Retina (tissue), 1 donor: ENCODE measurements at regions not wholly inside any gene's neighbourhood (a gene's known extent, or its start where the extent isn't known, plus 50 kb on each side); places are given as distances from the start of the nearest gene placed in this dataset.

Experiments used
- DNase-seq: peaks from one replicate; pipeline ENCODE4 v3.0.0-alpha.2; 2016

GRCh38 chr22:19625331-19626041, 88.8 kb upstream of the SEPTIN5 start:
- no peak for DNase-seq

GRCh38 chr22:19626042-19626587, 88.2 kb upstream of the SEPTIN5 start:
- no peak for DNase-seq

- DNase-seq, result no peak
These were observed 87.6 kb upstream of the SEPTIN5 start for GRCh38 chr22:19626666-19627065.

- DNase-seq, result no peak
These were observed 86.1 kb upstream of the SEPTIN5 start for GRCh38 chr22:19628038-19628776.

GRCh38 chr22:19629331-19629719, 85.0 kb upstream of the SEPTIN5 start:
- DNase-seq, result no peak

GRCh38 chr22:19629720-19630419, 84.4 kb upstream of the SEPTIN5 start:
- DNase-seq, result peak; percentile 90

GRCh38 chr22:19630614-19631013, 83.7 kb upstream of the SEPTIN5 start:
- no peak for DNase-seq

- DNase-seq, result peak; percentile 66
These were observed 82.2 kb upstream of the SEPTIN5 start for GRCh38 chr22:19631899-19632667.

- no peak for DNase-seq
These were observed 81.6 kb upstream of the SEPTIN5 start for GRCh38 chr22:19632668-19633148.

GRCh38 chr22:19634226-19634975, 79.9 kb upstream of the SEPTIN5 start:
- no peak for DNase-seq

- DNase-seq, result no peak
These were observed 78.7 kb upstream of the SEPTIN5 start for GRCh38 chr22:19635644-19636043.

- DNase-seq, result no peak
These were observed 77.5 kb upstream of the SEPTIN5 start for GRCh38 chr22:19636696-19637407.

- DNase-seq, result no peak
These were observed 76.7 kb upstream of the SEPTIN5 start for GRCh38 chr22:19637408-19638281.

- DNase-seq, result no peak
These were observed 75.9 kb upstream of the SEPTIN5 start for GRCh38 chr22:19638282-19639015.

- no peak for DNase-seq
These were observed 74.6 kb upstream of the SEPTIN5 start for GRCh38 chr22:19639610-19640135.

GRCh38 chr22:19640306-19640705, 74.0 kb upstream of the SEPTIN5 start:
- DNase-seq, result no peak

- DNase-seq, result peak; percentile 68
These were observed 72.9 kb upstream of the SEPTIN5 start for GRCh38 chr22:19641254-19641982.

- DNase-seq, result no peak
These were observed 72.3 kb upstream of the SEPTIN5 start for GRCh38 chr22:19641983-19642451.
